Kidney (tissue), 13 donors: ENCODE measurements at regions not wholly inside any gene's neighbourhood (a gene's known extent, or its start where the extent isn't known, plus 50 kb on each side); places are given as distances from the start of the nearest gene placed in this dataset.

Source experiments
- DNase-seq, 5 donors: peaks; one replicate each; pipeline ENCODE4 v3.0.0-alpha.2; 2013 to 2020
- FAIRE-seq: peaks from 2 replicates; lab custom pipeline; 2012; peaks lifted over from hg19 to GRCh38; lab: Jason Lieb, UNC
- H3K27ac ChIP-seq, 2 donors: one replicate each; pipeline ENCODE4 v1.7.0; 2013; ENCODE audit warnings: low read depth in 2 of 2, low read length in 2 of 2, inconsistent platforms in 1 of 2
- H3K27me3 ChIP-seq: one replicate; pipeline ENCODE4 v1.7.1; 2013; ENCODE audit warnings: low read length, inconsistent platforms; ENCODE audit not compliant: control insufficient read depth, insufficient read depth
- H3K36me3 ChIP-seq, 3 donors: one replicate each; pipeline versions ENCODE4 v1.7.0 to v1.7.1; 2013; ENCODE audit warnings: low read length in 3 of 3, control low read depth in 1 of 3, inconsistent platforms in 1 of 3; ENCODE audit not compliant: insufficient read depth in 3 of 3, control insufficient read depth in 2 of 3
- H3K4me1 ChIP-seq, 3 donors: one replicate each; pipeline versions ENCODE4 v1.7.0 to v1.7.1; 2013; ENCODE audit warnings: low read length in 3 of 3, inconsistent platforms in 1 of 3, low read depth in 1 of 3; ENCODE audit not compliant: control insufficient read depth in 2 of 3, insufficient read depth in 2 of 3
- H3K4me3 ChIP-seq, 3 donors: one replicate each; pipeline versions ENCODE4 v1.7.0 to v1.8.1; 2013; ENCODE audit warnings: low read length in 3 of 3, control low read depth in 1 of 3, inconsistent platforms in 1 of 3
- H3K9ac ChIP-seq, 3 donors: one replicate each; pipeline versions ENCODE4 v1.7.0 to v1.7.1; 2013; ENCODE audit warnings: low read length in 3 of 3, control low read depth in 1 of 3, inconsistent platforms in 1 of 3
- H3K9me3 ChIP-seq, 3 donors: one replicate each; pipeline versions ENCODE4 v1.7.0 to v1.7.1; 2013; ENCODE audit warnings: low read length in 3 of 3, control low read depth in 1 of 3, inconsistent platforms in 1 of 3; ENCODE audit not compliant: control insufficient read depth in 2 of 3, insufficient read depth in 1 of 3
- intact Hi-C: fragments of 100-400 bp; cut with DNase I; formaldehyde crosslinking; loops from one replicate; pipeline ENCODE4 v1.11.1; 2022
- TF ChIP-seq, protein P1 (sequence below): IDR thresholded peaks from 3 replicates; pipeline ENCODE4 v1.5.1; 2012; ENCODE audit warnings: mild to moderate bottlenecking, moderate library complexity, borderline replicate concordance; ENCODE audit not compliant: insufficient read depth; ENCODE audit errors: extremely low read depth
- donor health status: control.
- donor health status: control.
- donor health status: control.
- donor health status: control.
- donor health status: control.
- donor health status: DM: yes; HTN: yes; CAD: no.
- donor health status: Normal renal cell carcinoma (clear cell type).

DNA sequence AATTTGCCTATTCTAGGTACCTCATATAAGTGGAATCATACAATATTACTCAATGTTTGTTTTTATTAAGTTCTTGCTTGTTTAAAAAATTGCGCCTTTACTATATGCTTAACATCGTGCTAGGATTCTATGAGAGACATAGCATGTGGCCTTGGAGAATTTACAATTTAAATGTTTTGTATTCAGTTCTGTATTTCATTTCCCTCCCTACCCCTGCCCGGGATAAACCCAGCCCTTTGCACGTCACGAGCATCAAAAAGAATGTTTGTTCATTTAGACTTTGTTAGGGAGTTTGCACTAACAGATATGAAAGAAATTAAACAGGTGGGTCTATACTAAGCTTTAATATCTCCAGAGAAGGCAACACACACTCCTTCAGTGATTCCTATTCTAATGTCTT, 75.7 kb downstream of the C18orf54 start:
- FAIRE-seq (no peak), DNase-seq (no peak)
- Histone ChIP-seq H3K9me3 (no peaks in the 10 kb centered on the region), H3K4me1 (no peaks in the 10 kb centered on the region), H3K4me3 (no peak overlapping the region), H3K27ac (no peak overlapping the region), H3K36me3 (no peaks in the 10 kb centered on the region), H3K9ac (no peak overlapping the region), H3K27me3 (no peaks in the 10 kb centered on the region)
- intact Hi-C loops, result no loop called here
- TF ChIP-seq, protein P1, sequence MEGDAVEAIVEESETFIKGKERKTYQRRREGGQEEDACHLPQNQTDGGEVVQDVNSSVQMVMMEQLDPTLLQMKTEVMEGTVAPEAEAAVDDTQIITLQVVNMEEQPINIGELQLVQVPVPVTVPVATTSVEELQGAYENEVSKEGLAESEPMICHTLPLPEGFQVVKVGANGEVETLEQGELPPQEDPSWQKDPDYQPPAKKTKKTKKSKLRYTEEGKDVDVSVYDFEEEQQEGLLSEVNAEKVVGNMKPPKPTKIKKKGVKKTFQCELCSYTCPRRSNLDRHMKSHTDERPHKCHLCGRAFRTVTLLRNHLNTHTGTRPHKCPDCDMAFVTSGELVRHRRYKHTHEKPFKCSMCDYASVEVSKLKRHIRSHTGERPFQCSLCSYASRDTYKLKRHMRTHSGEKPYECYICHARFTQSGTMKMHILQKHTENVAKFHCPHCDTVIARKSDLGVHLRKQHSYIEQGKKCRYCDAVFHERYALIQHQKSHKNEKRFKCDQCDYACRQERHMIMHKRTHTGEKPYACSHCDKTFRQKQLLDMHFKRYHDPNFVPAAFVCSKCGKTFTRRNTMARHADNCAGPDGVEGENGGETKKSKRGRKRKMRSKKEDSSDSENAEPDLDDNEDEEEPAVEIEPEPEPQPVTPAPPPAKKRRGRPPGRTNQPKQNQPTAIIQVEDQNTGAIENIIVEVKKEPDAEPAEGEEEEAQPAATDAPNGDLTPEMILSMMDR, result no peak

DNA sequence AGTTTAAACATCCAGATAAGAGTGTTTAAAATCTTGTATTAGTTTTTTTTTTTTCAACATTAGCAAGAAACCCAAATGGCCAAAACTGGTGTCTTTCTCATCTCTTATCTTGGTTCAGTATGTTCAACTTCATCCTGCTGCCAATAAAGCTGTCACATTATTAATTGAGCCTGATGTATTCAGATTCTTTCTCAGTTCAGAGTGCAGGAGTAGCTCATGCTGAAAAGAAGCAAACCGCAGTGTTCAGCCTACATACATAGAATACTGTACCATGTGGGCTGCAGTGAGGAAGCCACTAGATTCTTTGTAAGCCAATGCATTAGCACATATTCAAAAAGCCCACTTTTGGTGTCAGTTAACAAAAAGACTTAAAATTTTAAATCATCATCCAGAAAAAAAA, 76.2 kb downstream of the C18orf54 start:
- H3K9me3 ChIP-seq, result no peaks in the 10 kb centered on the region
- H3K9ac ChIP-seq, result no peak overlapping the region
- FAIRE-seq, result no peak
- no peak overlapping the region for H3K27ac ChIP-seq
- intact Hi-C loops, result no loop called here
- no peak for DNase-seq
- TF ChIP-seq, protein P1, result no peak
- H3K27me3 ChIP-seq, result no peaks in the 10 kb centered on the region
- no peaks in the 10 kb centered on the region for H3K36me3 ChIP-seq
- no peak overlapping the region for H3K4me3 ChIP-seq
- no peaks in the 10 kb centered on the region for H3K4me1 ChIP-seq

DNA sequence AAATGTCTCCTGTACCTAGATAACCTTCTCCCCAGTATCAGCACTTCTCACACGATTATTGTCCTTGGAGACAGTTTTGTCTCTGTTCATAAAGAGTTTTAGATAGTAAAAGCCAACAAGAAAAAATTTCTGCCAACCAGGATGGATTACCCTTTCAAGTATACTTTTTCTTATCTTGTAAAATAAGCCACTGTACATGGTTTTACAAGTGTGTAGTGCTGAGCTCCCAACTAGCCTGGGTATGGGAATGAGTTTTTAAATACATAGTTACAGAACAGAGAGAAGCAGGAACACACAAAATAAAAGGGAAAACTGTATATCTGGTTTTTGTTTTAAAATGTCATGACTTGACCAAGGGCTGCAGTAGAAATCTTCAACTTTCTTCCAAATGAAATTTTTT, 76.7 kb downstream of the C18orf54 start:
- TF ChIP-seq, protein P1, result no peak
- H3K4me1 ChIP-seq, result no peaks in the 10 kb centered on the region
- no peak overlapping the region for H3K4me3 ChIP-seq
- no peak overlapping the region for H3K9ac ChIP-seq
- no peak overlapping the region for H3K27ac ChIP-seq
- DNase-seq (no peak), FAIRE-seq (no peak)
- no peaks in the 10 kb centered on the region for H3K9me3 ChIP-seq
- intact Hi-C loops, result no loop called here
- H3K36me3 ChIP-seq, result no peaks in the 10 kb centered on the region
- no peaks in the 10 kb centered on the region for H3K27me3 ChIP-seq

DNA sequence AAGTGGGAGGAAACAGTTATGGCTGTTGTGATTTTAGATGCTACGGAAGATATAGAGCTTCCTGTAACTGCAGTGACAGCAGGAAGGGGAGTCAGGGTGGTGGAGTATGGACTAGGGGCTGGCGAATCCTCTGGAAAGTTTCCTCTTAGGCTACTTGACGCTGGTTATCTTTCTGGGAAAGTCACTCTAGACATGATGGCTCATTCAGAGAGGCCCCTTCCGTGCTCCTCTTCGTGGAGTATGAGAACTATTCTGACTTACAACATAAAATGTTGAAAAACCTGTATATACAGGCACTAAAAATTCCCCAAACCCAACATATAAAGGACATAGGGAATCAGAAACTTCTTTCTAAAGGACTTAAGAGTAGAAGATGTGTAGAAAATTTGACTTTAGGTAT, 78.8 kb downstream of the C18orf54 start:
- no peak overlapping the region for H3K27ac ChIP-seq
- intact Hi-C loops, result no loop called here
- TF ChIP-seq, protein P1, result no peak
- FAIRE-seq, result no peak
- H3K9me3 ChIP-seq, result no peaks in the 10 kb centered on the region
- H3K36me3 ChIP-seq, result no peaks in the 10 kb centered on the region
- H3K4me3 ChIP-seq, result no peak overlapping the region
- DNase-seq, result no peak
- no peaks in the 10 kb centered on the region for H3K4me1 ChIP-seq
- no peaks in the 10 kb centered on the region for H3K27me3 ChIP-seq
- H3K9ac ChIP-seq, result no peak overlapping the region
